HL-60 (cell line): ENCODE measurements at regions not wholly inside any gene's neighbourhood (a gene's known extent, or its start where the extent isn't known, plus 50 kb on each side); places are given as distances from the start of the nearest gene placed in this dataset.

Experiments
- DNase-seq, 2 experiments: peaks; one replicate each; pipeline ENCODE4 v3.0.0-alpha.2; 2010 to 2020; ENCODE audit warnings: low read depth in 1 of 2, low spot score in 1 of 2
- H3K27ac ChIP-seq: fragments of 250-450 bp; sonication (Bioruptor Pico); replicated peaks from 2 replicates; pipeline ENCODE4 v1.5.1; 2020; ENCODE audit warnings: mild to moderate bottlenecking, moderate library complexity
- H3K27me3 ChIP-seq: fragments of 250-450 bp; sonication (Bioruptor Pico); 2 replicates; pipeline ENCODE4 v1.5.1; 2021; ENCODE audit warnings: mild to moderate bottlenecking, moderate library complexity; ENCODE audit not compliant: insufficient read depth, poor library complexity, severe bottlenecking
- H3K4me3 ChIP-seq: replicated peaks from 2 replicates; pipeline ENCODE4 v1.5.1; 2011; ENCODE audit warnings: mild to moderate bottlenecking, control low read depth, low read length; ENCODE audit not compliant: insufficient read depth
- CTCF ChIP-seq: IDR thresholded peaks from one replicate; pipeline ENCODE4 v1.5.1; 2011; ENCODE audit warnings: low read length, control low read depth, inconsistent platforms; ENCODE audit not compliant: insufficient read depth
- GABPA ChIP-seq: IDR thresholded peaks from 2 replicates; pipeline ENCODE4 v1.6.1; 2012; ENCODE audit warnings: low read depth
- POLR2AphosphoS5 ChIP-seq: IDR thresholded peaks from 2 replicates; pipeline ENCODE4 v1.6.1; 2012; ENCODE audit warnings: low read depth
- REST ChIP-seq: IDR thresholded peaks from 2 replicates; pipeline ENCODE4 v1.6.1; 2012; ENCODE audit warnings: low read depth; ENCODE audit not compliant: insufficient replicate concordance
- SPI1 ChIP-seq: IDR thresholded peaks from 2 replicates; pipeline ENCODE4 v1.6.1; 2012; ENCODE audit warnings: low read depth, mild to moderate bottlenecking, borderline replicate concordance

- no peak for DNase-seq
- no peaks in the 10 kb centered on the region for H3K27me3 ChIP-seq
- H3K4me3 ChIP-seq = no peak overlapping the region
- TF ChIP-seq CTCF (no peak), SPI1 (no peak), POLR2AphosphoS5 (no peak), GABPA (no peak), REST (no peak)
- H3K27ac ChIP-seq = no peak overlapping the region
Measured at GRCh38 chr18:41165625-41166024, 789.4 kb upstream of the PIK3C3 start.

GRCh38 chr18:41162781-41163180 is 792.3 kb upstream of the PIK3C3 start:
- no peak overlapping the region for H3K4me3 ChIP-seq
- DNase-seq = no peak
- no peak for TF ChIP-seq SPI1
- TF ChIP-seq GABPA = no peak
- no peak for TF ChIP-seq POLR2AphosphoS5
- no peak for TF ChIP-seq REST
- no peak for TF ChIP-seq CTCF
- H3K27me3 ChIP-seq = no peaks in the 10 kb centered on the region
- no peak overlapping the region for H3K27ac ChIP-seq

- no peak overlapping the region for H3K27ac ChIP-seq
- H3K27me3 ChIP-seq = no peaks in the 10 kb centered on the region
- H3K4me3 ChIP-seq = no peak overlapping the region
- TF ChIP-seq SPI1 (no peak), POLR2AphosphoS5 (no peak), CTCF (no peak), GABPA (no peak), REST (no peak)
- DNase-seq = no peak
Measured at GRCh38 chr18:41162191-41162590, 792.8 kb upstream of the PIK3C3 start.
